UCSD-AML1 (cell line): ENCODE measurements at regions not wholly inside any gene's neighbourhood (a gene's known extent, or its start where the extent isn't known, plus 50 kb on each side); places are given as distances from the start of the nearest gene placed in this dataset.

Experiments
- DNase-seq: peaks from one replicate; lab custom pipeline; 2025; ENCODE audit not compliant: unreplicated experiment; lab: John Stamatoyannopoulos, UW

GRCh38 chr12:87846045-87846444 is 183.2 kb downstream of the C12orf50 start:
- no peak for DNase-seq

DNA sequence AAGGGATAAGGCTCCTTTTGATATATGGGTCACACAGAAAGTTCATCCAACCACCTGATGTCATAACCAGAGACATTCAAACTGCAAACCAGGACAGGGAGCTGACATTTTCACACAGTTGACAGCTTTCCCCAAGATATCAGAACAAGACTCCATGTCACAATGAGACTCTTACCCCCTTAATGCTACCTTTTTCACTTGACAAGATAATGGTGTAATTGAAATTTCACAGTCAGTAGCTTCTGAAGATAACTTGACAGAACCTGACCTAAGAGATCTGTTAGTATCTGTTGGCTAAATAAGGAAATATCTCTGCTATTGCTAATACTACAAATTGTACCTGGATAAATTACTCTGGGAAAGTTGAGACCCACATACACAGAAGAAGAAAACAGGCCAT is 187.3 kb downstream of the C12orf50 start:
- DNase-seq, result no peak

DNA sequence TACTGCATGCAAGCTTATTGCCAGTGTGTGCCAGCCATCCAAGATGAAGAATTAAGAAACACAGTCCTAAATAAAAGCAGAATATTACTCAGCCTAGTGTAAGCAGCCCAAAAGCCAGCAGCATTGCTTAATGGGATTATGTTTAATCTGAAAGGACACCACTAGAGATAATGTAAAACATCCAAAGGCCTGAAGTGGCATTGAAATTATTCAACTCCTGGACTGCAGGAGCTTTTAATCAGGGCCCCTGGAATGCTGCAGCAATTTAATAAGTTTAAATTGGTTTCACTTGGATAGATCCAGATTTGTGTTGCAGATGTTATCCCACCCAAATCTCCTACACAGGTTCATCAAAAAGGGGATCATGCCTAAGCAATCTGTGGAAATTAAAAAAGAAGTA is 193.0 kb downstream of the C12orf50 start:
- no peak for DNase-seq

DNA sequence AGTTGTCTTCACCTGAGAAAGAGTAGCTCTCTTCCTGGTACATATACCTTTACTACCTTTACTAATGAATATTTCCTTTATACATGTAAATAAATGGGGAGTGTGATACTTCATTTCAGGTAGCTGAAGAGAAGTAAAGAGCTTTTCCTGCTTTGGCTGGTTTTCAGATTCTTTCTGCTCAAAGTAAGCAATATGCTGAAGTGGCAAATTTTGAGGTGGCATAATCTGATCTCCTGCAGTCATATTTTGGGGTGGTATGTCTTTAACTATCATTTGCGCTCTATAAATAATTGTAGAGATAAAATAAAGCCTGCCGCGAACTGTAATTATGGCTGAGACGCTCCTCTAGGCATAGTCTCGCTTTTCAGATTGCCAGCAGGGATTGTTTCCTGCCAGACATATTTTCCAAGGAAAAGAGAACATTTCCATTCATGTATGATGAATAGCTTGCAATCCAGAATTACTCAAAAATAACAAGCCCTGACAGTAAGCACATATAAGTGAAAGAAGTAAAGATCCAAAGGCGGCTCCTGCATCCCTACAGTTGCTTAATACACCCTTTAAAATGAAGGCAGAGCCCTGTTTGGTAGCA is 200.7 kb downstream of the C12orf50 start:
- no peak for DNase-seq

DNA sequence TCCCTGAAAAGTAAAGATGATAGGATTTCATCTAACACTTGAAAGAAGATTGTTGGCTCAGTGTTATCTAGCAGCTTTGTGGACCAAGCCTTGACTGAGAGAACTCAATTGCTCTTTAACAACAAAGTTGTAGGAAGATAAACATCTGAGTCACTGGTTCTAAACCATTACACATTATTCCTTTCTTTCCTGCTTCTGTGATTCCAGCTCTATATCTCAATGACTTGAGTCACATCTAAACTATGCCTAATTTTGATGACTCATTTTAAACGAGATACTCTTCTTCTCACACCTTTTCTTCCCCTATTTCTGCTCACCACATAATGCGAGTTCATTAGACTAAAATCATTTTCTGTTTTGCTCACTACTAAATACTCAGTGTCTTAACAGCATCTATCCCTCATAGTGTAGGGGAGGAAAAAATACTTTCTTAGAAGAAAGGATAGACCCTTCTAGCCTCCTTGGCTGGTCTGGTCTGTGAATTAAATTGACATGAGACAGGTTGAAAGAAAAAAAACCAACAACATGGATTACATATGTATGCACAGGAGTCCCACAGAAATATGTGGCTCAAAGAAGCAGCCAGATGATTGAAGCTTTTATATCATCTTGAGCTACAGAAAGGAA is 201.4 kb downstream of the C12orf50 start:
- DNase-seq, result no peak

GRCh38 chr12:87822923-87823322 is 206.3 kb downstream of the C12orf50 start:
- no peak for DNase-seq

DNA sequence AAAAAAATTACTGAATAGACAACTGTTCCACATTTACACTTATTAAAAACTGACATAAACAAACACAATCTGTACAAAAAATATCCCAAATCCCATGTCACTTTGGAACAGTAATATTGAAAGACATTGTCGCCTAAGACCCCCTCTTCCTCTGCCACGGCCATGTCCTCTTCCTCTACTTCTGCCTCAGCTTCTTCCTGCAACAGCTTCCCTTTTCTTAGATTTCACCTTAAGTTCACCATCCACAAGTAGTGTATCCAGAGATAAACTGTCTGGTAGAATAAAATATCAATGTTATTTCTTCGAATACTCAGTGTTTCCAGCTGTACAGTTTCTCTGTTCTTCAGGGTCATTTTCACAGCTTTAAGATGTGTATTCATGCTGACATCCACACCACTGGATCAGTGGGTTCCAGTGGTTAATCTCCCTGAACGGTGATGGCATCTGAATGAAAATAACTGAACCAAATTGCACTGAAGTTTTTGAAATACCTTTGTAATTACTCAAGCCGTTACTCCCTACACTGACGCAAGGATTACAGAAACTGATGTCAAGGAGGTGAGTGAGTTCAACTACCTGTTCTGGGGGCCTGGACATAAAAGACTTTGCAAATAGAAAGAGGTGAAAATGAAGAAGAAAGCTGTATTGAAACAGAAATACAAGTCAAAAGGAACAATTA is 208.5 kb downstream of the C12orf50 start:
- DNase-seq, result no peak

- no peak for DNase-seq
These were observed 210.8 kb downstream of the C12orf50 start for GRCh38 chr12:87818441-87818840.

DNA sequence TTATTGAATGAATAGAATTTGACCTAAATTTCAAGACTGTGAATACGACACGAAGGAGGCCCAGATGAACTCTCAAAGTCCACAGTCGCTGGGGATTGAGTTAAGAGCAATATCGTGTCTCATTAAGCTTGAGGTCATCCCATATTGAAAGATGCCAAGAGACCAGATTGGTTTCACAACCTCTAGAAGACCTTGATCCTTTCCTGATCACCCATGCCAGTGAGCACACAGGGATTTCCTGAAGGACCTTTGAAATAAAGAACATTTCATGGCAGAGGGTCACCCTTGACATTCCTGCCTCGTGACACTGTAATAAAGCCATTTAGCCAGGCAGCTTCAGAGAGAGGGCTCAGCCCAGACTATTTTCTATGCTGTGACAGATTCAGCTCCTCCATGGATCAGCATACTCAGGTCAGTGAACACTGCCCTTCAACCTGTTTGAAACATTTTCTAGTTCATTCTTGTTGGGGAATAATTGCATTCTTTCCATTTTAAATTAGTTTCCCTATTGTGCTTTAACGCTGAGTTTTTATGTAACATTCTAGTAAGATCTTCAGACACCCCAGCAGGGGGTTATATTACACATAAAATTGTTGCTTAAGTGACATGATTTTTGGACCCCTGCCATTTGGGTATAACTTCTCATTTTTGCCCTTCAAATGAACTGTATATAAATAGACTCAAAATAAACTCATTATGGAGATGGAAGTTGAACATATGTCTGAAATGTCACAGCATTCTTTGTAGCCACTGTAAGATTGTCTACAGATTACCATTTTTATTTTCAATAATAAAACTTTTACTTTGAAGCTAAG is 213.2 kb downstream of the C12orf50 start:
- no peak for DNase-seq

DNA sequence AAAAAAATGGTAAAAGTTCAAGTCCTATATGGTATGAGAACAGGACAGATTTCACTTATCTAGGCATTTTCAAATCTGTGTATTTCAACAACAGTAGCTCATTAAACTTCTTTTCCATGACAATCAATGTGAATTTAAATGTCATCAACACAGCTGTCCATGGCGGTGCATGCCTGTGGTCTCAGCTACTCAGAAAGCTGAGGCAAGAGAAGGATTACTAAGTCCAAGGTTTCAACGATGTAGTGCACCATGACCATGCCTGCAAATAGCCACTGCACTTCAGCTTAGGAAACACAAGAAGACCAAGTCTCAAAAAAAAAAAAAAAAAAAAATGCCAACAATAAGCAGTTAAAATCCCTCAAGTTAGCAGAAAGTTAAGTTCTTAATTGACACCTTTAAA is 214.6 kb downstream of the C12orf50 start:
- no peak for DNase-seq

DNA sequence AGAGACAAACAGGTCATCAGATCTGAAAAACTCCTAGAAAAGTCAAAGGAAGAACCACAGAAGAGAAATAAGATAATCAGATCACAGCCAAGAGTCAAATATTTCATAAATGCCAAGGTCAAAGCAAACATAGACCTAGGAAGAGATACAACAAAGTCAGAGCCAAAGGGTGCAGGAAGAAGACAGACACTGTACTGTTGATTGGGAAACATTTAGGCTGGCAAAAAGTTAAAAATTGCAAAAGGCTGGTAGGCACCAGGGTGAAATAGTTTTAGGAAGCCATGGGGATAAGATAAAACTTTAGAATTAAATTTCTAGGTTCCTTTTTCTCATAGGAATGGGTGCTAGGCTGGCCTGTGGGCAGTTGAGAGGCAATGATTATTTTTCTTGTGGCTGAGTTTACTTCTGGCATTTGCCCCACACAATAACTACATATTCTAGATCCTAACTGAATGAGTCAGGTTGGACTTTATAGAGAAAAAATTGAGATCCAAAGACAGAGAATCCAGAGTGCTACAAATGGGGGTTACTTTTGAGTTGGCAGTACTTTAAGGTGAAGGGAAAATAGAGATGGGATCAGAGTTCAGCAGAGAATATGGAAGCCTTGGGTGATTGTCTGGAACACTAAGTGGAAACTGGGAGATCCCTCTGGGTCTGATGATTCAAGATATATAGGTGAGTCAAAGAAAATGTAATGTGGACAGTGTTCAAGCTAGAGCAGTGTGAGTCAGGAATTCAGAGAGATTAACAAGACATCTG is 215.5 kb downstream of the C12orf50 start:
- no peak for DNase-seq

- DNase-seq, result no peak
These were observed 216.5 kb downstream of the C12orf50 start for GRCh38 chr12:87812681-87813080.

DNA sequence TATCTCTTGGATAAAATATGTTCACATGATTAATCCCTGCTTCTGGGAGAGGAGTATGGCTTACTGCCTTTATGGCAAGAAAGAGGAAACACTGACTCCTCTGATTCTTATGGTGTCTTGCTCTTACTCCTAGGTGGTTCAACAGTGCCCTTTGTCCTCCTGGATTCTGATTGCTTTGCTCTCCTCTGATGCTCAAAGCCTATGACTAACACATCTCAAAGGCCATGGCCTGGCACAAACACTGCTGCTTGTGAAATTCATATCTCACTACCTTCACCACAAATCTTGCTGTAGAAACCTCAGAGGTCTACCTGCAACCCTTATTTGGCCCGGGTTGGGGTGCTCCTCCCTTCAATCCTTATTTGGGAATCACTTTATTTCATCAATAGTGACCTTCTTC is 217.2 kb downstream of the C12orf50 start:
- DNase-seq, result no peak

- no peak for DNase-seq
These were observed 219.3 kb downstream of the C12orf50 start for GRCh38 chr12:87809916-87810315.

- no peak for DNase-seq
These were observed 222.1 kb downstream of the C12orf50 start for GRCh38 chr12:87807086-87807485.

GRCh38 chr12:87806310-87806709 is 222.9 kb downstream of the C12orf50 start:
- no peak for DNase-seq

DNA sequence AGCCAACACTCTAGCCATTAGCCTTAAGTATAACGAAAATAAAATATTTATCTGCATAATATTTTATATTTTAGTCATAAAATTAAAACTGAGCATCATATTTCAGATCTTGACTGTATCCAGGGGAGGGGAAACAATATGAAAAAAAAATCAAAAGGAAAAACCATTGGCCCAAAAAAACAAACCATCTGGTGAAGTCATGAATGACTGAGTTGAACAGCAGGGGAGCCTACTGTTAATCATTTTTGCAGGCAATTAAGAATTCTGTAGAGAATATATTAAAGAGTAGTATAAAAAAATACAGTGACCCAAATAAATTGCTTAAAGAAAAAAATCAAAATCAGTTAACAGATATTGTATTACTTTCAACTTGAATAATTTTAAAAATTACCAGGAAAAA is 224.8 kb downstream of the C12orf50 start:
- no peak for DNase-seq

DNA sequence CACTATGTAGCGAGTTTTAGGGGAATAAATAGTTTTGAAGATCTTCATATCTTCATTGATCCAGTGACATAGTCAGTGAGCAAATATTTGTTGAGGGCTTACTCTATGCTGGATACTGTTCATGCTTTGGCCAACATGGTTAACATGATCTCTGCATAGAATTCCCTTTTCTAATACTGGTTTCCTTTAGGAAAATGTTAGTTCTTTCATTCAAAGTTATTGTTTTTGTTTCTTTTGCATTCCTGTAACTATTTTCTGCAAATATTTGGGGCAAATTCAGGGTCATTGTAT is 226.5 kb downstream of the C12orf50 start:
- no peak for DNase-seq

GRCh38 chr12:87801860-87802720 is 227.1 kb downstream of the C12orf50 start:
- no peak for DNase-seq

- DNase-seq, result no peak
These were observed 232.2 kb downstream of the C12orf50 start for GRCh38 chr12:87796961-87797516.
